ENCODE measurements at regions not wholly inside any gene's neighbourhood (a gene's known extent, or its start where the extent isn't known, plus 50 kb on each side); places are given as distances from the start of the nearest gene placed in this dataset.

DNA sequence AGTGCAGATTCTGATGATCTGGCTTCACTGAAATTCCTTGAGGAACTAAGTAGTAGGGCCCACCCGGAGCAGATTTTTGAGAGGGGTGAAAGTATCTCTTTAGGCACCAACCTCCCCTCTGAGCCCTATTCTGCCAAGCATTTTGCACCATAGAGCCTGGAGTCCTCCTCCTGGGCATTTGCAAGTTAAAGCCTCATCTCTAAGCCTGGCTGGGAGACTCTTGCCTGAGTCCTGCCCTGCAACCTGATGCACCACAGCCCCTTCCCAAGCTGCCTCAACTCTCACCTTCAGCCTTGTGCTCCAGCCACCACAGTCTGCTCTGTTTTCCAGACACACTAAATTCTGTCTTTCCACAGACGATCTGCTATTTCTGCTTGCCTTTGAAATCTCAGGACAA is 79.6 kb upstream of the PKDCC start:
- Histone ChIP-seq H3K27me3 (no peaks in the 10 kb centered on the region), H3K4me3 (no peak overlapping the region), H3K27ac (peak overlapping the region; percentile 69 to 84 (median 74)), H3K36me3 (no peaks in the 10 kb centered on the region), H3K4me1 (peaks cover 4 to 53% (median 50%) of the 10 kb centered on the region in 4 donors), H3K9me3 (no peaks in the 10 kb centered on the region)
- no peak for DNase-seq
- intact Hi-C loops (cut with DNase I) = loop anchor here (5.0 kb wide), 1 partner anchor 96 kb away; no protein-coding TSS in a partner anchor
- TF ChIP-seq EP300 (IDR thresholded peaks at IDR 0.05) = no peak
- no peak for TF ChIP-seq POLR2A (IDR thresholded peaks at IDR 0.05)
- TF ChIP-seq, protein P1, sequence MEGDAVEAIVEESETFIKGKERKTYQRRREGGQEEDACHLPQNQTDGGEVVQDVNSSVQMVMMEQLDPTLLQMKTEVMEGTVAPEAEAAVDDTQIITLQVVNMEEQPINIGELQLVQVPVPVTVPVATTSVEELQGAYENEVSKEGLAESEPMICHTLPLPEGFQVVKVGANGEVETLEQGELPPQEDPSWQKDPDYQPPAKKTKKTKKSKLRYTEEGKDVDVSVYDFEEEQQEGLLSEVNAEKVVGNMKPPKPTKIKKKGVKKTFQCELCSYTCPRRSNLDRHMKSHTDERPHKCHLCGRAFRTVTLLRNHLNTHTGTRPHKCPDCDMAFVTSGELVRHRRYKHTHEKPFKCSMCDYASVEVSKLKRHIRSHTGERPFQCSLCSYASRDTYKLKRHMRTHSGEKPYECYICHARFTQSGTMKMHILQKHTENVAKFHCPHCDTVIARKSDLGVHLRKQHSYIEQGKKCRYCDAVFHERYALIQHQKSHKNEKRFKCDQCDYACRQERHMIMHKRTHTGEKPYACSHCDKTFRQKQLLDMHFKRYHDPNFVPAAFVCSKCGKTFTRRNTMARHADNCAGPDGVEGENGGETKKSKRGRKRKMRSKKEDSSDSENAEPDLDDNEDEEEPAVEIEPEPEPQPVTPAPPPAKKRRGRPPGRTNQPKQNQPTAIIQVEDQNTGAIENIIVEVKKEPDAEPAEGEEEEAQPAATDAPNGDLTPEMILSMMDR (IDR thresholded peaks at IDR 0.05) = no peak
- no peak for TF ChIP-seq POLR2AphosphoS5 (IDR thresholded peaks at IDR 0.05)
- WGBS, 2 donors = 64 to 73% methylated on average over 2 of the region's 2 CpGs

DNA sequence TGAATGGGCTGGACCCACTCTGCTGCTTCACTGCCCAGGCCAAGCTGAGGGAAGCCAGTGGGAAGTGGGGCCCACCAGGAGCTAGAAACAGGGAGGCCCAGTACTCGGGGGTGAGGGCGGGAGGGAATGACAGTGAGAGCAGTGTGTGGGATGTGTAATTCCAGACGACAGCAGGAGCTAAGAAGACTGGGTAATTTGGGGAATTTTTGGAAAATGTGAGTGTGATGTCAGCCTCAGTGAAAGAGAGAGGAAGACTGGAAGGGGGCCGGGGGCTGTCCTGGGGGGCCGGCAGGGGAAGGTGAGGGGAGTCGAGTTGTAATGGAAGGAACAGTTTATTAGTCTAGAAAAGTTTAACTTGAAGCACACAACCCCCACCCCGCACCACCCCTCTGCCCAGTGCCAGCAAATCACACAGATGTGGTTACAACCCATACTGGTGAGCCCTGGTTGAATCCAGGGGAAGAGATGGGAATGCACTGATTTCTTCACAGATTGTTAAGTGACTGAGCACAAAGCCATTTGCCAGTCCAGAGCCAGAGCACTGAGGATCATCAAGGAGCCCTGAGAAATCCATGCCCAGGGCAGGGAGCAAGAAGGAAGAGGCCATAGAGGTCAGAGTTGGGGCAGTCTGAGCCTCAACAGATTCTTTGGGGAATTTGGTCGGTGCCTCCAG is 76.7 kb upstream of the PKDCC start:
- Histone ChIP-seq H3K27me3 (no peaks in the 10 kb centered on the region), H3K36me3 (no peaks in the 10 kb centered on the region), H3K4me1 (peaks cover 0 to 24% (median 22%) of the 10 kb centered on the region in 4 donors), H3K4me3 (no peak overlapping the region), H3K27ac (no peak overlapping the region), H3K9me3 (no peaks in the 10 kb centered on the region)
- WGBS, 2 donors = 82 to 84% methylated on average over 8 of the region's 8 CpGs
- no peak for DNase-seq
- TF ChIP-seq POLR2AphosphoS5 (IDR thresholded peaks at IDR 0.05) = no peak
- TF ChIP-seq, protein P1 (IDR thresholded peaks at IDR 0.05) = no peak
- TF ChIP-seq EP300 (IDR thresholded peaks at IDR 0.05) = no peak
- TF ChIP-seq POLR2A (IDR thresholded peaks at IDR 0.05) = no peak
- intact Hi-C loops (cut with DNase I) = no loop called here

DNA sequence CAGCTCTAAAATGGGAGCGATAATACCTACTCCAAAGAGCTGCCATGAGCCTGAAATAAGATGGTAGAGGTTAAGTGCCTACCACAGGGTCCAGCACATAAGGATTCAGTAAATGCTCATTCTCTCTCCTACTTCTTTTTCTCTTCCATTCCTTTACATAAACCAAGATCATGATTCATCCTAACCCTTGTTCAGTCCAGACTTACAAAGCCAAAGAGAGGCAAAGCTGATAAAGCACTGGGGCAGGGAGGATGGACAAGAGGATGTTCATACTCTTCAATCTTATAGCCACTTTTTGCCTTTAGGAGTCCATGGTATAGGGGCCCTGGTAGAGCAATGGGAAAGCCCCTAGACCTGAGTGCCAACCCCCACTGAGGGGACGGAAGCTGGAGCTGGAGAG is 75.6 kb upstream of the PKDCC start:
- no peaks in the 10 kb centered on the region for H3K9me3 ChIP-seq
- intact Hi-C loops (cut with DNase I) = no loop called here
- 96% methylated on average over 2 of the region's 2 CpGs for WGBS, 2 donors

DNA sequence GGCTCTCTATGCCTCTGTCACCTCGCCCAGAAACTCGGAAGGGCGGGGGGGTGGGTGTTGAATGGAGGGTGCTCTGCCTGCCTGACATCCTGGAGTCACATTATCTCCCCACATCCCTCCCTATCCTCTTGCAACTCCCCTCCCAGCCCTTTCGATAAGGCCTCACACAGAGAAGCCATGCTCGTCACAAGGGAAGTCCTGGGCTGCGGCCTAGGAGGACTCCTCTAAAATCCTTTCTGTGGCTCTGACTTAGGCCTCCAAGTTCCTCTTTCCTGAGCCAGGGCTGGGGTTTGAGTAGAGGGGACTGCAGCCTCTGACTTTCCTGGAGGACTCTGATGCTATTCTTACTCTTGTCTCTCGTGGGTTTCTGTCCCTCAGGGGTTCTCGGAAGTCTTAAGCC is 75.0 kb upstream of the PKDCC start:
- no peaks in the 10 kb centered on the region for H3K9me3 ChIP-seq
- intact Hi-C loops (cut with DNase I) = no loop called here
- H3K4me1 ChIP-seq = peaks cover 0 to 7% (median 5%) of the 10 kb centered on the region in 4 donors
- no peak for TF ChIP-seq POLR2A (IDR thresholded peaks at IDR 0.05)
- TF ChIP-seq EP300 (IDR thresholded peaks at IDR 0.05) = no peak
- TF ChIP-seq, protein P1 (IDR thresholded peaks at IDR 0.05) = no peak
- no peak for TF ChIP-seq POLR2AphosphoS5 (IDR thresholded peaks at IDR 0.05)
- H3K27me3 ChIP-seq = no peaks in the 10 kb centered on the region
- no peak overlapping the region for H3K4me3 ChIP-seq
- 81 to 86% methylated on average over 8 of the region's 8 CpGs for WGBS, 2 donors
- no peak overlapping the region for H3K27ac ChIP-seq
- DNase-seq = no peak
- no peaks in the 10 kb centered on the region for H3K36me3 ChIP-seq

More for the DNA sequence above, 75.6 kb upstream of the PKDCC start:
- no peaks in the 10 kb centered on the region for H3K36me3 ChIP-seq
- TF ChIP-seq EP300 (IDR thresholded peaks at IDR 0.05) = no peak
- no peak for TF ChIP-seq POLR2AphosphoS5 (IDR thresholded peaks at IDR 0.05)
- TF ChIP-seq POLR2A (IDR thresholded peaks at IDR 0.05) = no peak
- TF ChIP-seq, protein P1 (IDR thresholded peaks at IDR 0.05) = no peak
- H3K27me3 ChIP-seq = no peaks in the 10 kb centered on the region
- H3K4me1 ChIP-seq = peaks cover 0 to 13% (median 11%) of the 10 kb centered on the region in 4 donors
- no peak overlapping the region for H3K27ac ChIP-seq
- DNase-seq = no peak
- H3K4me3 ChIP-seq = no peak overlapping the region

DNA sequence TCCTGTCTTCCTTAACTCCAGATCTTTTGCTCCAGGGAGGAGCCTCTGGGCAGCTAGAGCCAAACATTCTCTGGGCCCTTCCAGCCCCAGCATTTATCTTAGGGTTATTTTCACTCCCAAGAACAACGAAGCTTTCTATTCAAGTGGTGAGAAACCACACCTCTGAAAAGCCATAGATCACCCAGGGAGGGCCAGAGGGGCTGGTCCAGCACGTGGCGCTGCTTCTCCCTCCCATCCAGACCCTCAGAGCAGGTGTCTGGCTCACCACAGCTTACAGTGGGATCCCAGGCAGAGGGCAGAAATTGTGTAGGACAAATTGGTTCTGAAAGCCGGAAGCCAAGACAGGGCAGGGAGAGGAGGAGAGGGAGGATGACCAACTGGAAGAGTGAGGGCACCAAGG is 74.0 kb upstream of the PKDCC start:
- no peak for DNase-seq
- 87 to 88% methylated on average over 4 of the region's 4 CpGs for WGBS, 2 donors
- intact Hi-C loops (cut with DNase I) = no loop called here

More for the DNA sequence above, 74.0 kb upstream of the PKDCC start:
- TF ChIP-seq POLR2A (IDR thresholded peaks at IDR 0.05) (no peak), EP300 (IDR thresholded peaks at IDR 0.05) (no peak), POLR2AphosphoS5 (IDR thresholded peaks at IDR 0.05) (no peak)
- TF ChIP-seq, protein P1 (IDR thresholded peaks at IDR 0.05) = no peak
- no peak overlapping the region for H3K4me3 ChIP-seq
- no peaks in the 10 kb centered on the region for H3K36me3 ChIP-seq
- no peak overlapping the region for H3K27ac ChIP-seq
- no peaks in the 10 kb centered on the region for H3K27me3 ChIP-seq
- no peaks in the 10 kb centered on the region for H3K9me3 ChIP-seq
- H3K4me1 ChIP-seq = no peaks in the 10 kb centered on the region

All from sigmoid colon (tissue), 6 donors.